Stromal cell of bone marrow (primary cell): ENCODE measurements at regions not wholly inside any gene's neighbourhood (a gene's known extent, or its start where the extent isn't known, plus 50 kb on each side); places are given as distances from the start of the nearest gene placed in this dataset.
"Not testable (repeated sequence)": the region's sequence is repeated elsewhere in the genome, so short reads cannot be mapped to it uniquely, and the experiment has no call there.

ENCODE experiments used
- DNase-seq: peaks from one replicate; pipeline ENCODE4 v3.0.0-alpha.2; 2012; ENCODE audit warnings: low read depth

GRCh38 chr9:90979639-90980038 lies 178.0 kb downstream of the SYK start:
- no peak for DNase-seq

- no peak for DNase-seq
These were observed 180.1 kb downstream of the SYK start for GRCh38 chr9:90981726-90982125.

GRCh38 chr9:90983394-90983793 lies 181.8 kb downstream of the SYK start:
- no peak for DNase-seq

- DNase-seq, result no peak
These were observed 184.0 kb downstream of the SYK start for GRCh38 chr9:90985631-90986030.

- DNase-seq, result no peak
These were observed 184.5 kb downstream of the SYK start for GRCh38 chr9:90986161-90986560.

- DNase-seq, result no peak
These were observed 185.9 kb downstream of the SYK start for GRCh38 chr9:90987566-90987965.

DNA sequence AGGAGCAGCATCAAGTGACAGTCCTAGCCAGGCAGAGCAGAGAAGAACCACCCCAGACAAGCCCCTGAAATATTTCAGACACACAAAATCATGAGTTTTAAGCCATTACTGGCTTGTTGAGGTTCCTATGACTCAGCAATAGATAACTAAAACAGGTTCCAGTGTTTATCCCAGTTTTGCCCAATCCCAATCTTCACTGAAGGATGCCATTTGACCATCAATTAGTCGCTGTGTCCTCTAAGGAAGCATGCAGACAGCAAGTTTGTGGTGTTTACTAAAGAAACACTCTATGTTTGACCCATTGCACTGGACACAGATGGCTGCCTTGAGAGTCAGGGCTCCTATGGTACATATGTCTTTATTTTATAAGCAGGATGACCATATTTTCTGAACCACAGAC lies 186.7 kb downstream of the SYK start:
- no peak for DNase-seq

DNA sequence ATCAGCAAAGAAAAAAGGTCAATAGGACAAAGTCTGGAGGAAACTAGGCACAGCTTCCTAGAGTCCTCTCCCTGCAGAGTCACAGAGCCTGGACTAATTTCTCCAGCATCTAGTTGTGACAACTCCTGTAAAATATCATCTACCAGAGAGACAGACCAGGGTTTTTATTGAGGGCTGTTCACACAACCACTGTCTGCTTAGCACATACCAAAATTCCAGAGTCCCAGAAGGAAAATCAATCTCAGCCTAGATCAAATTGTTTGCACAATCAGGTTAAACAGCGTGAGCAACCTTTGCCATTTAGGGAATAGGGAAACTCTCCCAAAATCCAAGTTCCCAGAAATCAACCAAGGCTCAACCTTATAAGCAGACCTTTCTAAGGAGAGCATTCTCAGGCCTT lies 190.3 kb downstream of the SYK start:
- peak; percentile 54 for DNase-seq

- no peak for DNase-seq
These were observed 193.9 kb downstream of the SYK start for GRCh38 chr9:90995516-90995915.

DNA sequence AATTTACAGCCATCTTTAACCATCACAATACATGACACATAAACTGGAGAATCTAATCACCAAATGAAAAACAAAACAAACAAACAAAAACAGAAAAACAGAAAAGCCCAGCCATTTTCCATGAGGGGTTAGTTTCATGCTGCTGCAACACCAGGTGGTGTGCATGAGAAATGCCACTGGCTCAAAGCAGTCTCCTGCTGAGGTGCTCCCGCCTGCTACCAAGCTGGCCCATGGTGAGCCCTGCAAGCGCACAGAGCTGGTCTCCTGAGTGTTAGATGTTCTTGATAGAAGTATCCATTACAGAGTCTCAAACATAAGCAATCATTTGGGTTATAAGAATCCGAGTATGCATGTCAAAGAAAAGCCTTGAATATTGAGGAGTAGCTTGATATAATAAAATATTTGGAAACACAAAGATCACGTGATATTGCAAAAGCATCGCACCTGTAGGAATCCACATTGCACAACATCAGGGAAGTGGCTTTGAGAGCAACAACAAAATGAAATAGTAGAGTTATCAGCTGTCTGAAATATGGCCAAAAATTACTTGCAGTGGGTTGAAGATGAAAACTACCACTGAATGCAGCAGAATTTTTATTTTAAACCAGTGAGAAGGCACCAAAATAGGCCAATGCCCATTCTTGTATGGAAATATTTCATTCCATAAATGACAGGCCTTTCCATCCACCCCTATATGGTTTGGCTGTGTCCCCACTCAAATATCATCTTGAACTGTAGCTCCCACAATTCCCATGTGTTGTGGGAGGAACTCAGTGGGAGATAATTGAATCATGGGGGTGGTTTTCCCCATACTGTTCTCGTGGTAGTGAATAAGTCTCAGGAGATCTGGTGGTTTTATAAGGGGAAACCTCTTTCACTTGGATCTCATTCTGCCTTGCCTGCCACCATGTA lies 194.8 kb downstream of the SYK start:
- peak; percentile 60 for DNase-seq

DNA sequence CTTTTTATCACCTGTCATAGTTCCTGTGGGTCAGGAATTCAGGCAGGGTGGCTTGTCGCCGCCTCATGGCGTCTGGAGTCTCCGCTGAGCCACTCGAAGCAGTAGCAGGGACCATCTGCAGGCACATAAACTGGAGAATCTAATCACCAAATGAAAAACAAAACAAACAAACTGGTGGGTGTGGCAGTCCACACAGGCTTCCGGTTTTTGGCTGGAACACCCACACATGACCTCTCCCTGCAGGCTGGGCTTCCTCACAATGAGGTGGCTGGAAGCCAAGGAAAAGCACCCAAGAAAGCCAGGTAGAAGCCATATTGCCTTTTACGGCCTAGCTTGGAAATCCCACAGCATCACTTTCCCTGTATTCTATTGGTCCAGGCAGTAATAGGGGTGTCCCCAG lies 197.0 kb downstream of the SYK start:
- no peak for DNase-seq

- peak; percentile 21 for DNase-seq
These were observed 198.1 kb downstream of the SYK start for GRCh38 chr9:90999425-91000397.

- peak; percentile 21 for DNase-seq
These were observed 199.6 kb downstream of the SYK start for GRCh38 chr9:91001146-91001611.

DNA sequence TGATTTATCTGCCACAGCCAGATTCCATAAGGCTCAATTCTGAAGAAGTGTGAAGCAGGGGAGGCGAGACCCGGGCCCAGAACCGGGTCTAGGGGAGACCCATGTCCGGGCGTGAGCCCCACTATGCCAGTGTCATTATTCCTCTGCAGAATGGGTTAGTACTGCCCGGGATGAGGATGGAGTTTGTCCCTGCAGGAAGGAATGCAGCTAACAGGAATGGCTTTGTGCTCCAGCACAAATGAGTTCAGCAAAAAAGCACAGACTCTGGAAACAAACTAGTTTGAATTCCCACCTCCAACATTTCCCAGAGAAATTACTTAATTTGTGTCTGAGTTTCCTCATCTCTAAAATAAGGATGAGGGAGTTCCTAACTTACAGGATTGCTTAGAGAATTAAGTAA lies 202.9 kb downstream of the SYK start:
- no peak for DNase-seq

DNA sequence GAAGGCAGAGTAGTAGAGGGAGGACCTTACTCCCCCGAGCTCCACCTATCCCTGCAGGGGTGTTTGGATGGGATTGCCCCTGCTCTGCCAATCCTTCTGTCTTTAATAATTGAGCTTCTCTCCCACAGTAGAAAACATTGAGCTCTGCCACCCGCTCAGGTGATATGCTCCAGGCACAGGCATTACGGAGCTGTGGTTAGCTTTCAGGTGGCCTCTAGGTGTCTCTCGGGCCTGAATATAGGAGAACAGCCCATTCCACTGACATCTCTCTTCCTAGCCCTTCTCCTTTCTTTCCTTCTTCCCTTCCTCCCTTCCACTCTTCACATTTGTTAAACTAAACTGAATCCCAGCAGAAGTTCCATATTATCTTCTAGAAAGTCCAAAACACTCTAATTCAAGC lies 203.4 kb downstream of the SYK start:
- no peak for DNase-seq

DNA sequence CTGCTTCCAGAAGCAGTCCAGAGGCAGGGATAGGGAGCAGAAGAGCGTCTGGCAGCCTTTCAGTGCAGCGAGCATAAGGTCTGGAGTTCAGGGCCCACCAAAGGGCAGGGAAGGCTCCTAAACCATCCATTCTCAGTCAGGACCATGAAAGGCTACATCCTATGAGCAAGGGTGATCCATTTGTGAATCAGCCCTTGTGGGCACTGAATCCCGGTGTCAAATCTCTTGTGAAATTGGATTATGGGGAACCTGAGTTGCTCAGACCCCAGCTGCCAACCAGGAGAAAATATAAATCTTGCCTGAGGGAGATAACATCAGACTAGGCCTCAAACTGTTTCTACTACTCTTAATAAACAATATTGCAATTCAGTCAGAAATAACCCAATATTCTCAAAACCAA lies 204.4 kb downstream of the SYK start:
- no peak for DNase-seq

- DNase-seq, result no peak
These were observed 206.9 kb downstream of the SYK start for GRCh38 chr9:91008568-91008967.

DNA sequence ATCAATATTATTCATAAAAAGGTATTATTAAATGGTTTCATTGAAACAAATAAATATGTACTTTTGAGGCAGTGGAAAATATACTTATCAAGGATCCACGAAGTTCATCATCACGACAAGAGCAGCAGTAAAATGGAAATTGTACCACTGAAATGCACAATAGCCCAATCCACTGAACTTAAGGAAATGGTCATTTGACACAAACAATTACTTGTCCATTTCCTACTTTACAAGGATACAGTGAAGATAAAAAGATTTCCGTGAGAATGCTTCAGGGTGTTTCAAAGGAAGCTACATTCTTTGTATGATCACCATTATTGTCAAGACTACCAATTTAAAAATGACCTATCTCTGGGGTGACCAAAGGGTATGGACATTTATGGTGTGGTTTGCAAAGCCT lies 210.3 kb downstream of the SYK start:
- no peak for DNase-seq

DNA sequence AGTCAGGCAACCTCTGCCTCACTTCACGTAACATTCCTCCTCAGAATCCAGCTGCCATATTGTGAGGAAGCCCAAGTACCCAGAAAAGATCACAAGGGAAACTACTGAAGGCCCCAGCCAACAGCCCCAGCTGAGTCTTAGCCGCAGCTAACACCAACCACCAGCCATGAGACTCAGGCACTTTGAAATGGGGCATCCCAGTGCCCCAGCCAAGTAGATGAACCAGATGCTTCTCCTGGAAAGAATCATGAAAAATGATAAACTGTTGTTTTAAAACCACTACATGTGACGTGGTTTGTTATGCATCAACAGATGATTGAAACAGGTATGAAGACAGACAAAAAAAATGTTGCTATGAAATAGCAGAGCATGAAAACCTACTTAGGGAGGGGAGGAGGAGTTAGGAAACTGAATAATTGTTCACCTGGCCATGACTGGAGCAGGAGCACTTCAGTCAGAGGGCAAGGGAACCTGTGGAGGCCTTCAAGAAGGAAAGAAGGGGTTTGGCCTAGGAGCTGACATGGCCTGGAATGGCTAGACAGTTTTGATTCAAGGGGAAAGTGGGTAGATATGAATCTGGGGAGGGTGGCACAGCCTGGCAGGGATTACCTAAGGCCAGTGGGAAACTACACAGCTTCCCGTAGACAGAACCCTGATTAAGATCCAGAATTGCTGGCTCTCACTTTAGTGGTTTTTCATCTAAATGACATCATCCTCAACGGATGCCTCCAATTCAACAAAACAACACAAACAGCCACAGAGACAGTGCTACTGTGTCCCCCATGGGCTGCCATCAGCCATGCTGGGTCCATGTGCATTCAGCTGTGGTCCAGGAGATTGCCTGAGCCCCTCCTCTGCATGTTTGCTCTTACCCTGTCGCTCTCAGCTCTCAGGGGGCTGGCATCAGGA lies 211.6 kb downstream of the SYK start:
- no peak for DNase-seq

DNA sequence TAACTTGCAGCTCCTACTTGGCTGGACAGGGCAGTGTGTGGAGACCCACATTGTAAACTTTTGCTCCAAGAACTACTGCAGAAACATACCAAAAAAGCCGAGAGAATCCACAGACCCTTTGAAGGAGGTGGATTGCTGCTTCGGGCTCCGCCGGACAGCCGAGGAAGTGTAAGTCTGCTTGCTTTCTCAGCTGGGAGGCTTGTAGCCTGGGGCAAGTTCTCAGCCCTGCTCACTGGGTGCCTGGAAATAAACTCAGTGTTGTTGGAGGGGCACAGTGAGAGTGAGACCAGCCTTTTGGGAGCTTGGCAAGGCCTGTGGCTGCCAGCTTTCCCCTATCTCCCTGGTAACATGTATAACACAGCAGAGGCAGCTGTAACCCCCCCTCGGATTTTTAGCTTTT lies 215.6 kb downstream of the SYK start:
- DNase-seq, result no peak

DNA sequence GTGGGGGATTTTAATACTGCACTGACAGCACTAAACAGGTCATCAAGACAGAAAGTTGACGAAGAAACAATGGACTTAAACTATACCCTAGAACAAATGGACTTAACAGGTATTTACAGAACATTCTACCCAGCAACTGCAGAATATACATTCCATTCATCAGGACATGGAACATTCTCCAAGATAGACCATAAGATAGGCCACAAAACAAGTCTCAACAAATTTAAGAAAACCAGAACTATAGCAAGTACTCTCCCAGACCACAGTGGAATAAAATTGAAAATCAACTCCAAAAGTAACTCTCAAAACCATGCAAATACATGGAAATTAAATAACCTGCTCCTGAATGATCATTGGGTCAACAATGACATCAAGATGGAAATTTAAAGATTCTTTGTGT lies 218.3 kb downstream of the SYK start:
- DNase-seq, result not testable (repeated sequence)

DNA sequence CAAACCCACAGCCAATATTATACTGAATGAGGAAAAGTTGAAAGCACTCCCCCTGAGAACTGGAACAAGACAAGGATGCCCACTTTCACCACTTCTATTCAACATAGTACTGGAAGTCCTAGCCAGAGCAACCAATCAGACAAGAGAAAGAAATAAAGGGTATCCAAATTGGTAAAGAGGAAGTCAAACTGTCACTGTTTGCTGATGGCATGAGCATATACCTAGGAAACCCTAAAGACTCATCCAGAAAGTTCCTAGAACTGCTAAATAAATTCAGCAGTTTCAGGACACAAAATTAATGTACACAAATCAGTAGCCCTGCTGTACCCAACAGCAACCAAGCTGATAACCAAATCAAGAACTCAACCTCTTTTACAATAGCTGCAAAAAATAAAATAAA lies 220.0 kb downstream of the SYK start:
- not testable (repeated sequence) for DNase-seq
